ENCODE measurements at regions not wholly inside any gene's neighbourhood (a gene's known extent, or its start where the extent isn't known, plus 50 kb on each side); places are given as distances from the start of the nearest gene placed in this dataset.
"Not testable (repeated sequence)": the region's sequence is repeated elsewhere in the genome, so short reads cannot be mapped to it uniquely, and the experiment has no call there.

DNA sequence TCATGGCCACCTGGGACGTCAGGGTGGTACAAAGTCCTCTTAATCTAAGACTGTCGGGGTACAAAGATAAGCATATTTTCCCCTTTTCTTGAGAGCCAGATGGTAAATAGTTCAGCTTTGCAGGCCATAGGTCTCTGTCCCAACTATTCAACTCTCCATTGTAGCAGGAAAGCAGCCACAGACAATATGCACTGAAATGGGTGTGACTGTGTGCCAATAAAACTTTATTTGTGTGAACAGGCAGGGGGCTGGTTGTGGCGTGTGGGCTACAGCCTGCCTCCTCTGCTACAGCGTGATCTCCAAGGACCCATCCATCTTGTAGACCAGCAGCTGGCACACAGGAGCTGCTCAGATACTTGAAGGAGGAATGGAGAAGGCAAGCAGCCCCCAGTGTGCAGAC lies 73.2 kb upstream of the CLEC6A start:
- TF ChIP-seq, protein P1, sequence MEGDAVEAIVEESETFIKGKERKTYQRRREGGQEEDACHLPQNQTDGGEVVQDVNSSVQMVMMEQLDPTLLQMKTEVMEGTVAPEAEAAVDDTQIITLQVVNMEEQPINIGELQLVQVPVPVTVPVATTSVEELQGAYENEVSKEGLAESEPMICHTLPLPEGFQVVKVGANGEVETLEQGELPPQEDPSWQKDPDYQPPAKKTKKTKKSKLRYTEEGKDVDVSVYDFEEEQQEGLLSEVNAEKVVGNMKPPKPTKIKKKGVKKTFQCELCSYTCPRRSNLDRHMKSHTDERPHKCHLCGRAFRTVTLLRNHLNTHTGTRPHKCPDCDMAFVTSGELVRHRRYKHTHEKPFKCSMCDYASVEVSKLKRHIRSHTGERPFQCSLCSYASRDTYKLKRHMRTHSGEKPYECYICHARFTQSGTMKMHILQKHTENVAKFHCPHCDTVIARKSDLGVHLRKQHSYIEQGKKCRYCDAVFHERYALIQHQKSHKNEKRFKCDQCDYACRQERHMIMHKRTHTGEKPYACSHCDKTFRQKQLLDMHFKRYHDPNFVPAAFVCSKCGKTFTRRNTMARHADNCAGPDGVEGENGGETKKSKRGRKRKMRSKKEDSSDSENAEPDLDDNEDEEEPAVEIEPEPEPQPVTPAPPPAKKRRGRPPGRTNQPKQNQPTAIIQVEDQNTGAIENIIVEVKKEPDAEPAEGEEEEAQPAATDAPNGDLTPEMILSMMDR (conservative IDR thresholded peaks at IDR 0.05; ENCODE audit: low read length), result not testable (repeated sequence)
- TF ChIP-seq EZH2phosphoT487 (IDR thresholded peaks at IDR 0.05; ENCODE audit: borderline replicate concordance), result not testable (repeated sequence)

Measured in Loucy (cell line).